COLO829 (cell line): ENCODE measurements at regions not wholly inside any gene's neighbourhood (a gene's known extent, or its start where the extent isn't known, plus 50 kb on each side); places are given as distances from the start of the nearest gene placed in this dataset.
A peak's percentile ranks its signal among the peaks of the same experiment; 100 is the strongest.

Source experiments
- DNase-seq: peaks from one replicate; pipeline ENCODE4 v3.0.0; 2012; ENCODE audit warnings: low spot score

GRCh38 chr11:19595840-19596751 is 116.5 kb upstream of the NAV2 start:
- DNase-seq: no peak

DNA sequence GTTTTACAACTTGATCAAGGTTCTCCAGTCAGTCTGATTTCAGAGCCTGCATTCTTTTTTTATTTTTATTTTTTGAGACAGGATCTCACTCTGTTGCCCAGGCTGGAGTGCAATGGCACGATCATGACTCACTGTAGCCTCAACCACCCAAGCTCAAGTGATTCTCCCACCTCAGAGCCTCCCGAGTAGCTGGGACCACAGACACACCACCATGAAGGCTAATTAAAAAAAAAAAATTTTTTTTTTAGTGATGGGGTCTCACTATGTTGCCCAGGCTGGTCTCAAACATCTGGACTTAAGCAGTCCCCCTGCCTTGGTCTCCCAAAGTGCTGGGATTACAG is 117.2 kb upstream of the NAV2 start:
- no peak for DNase-seq

- DNase-seq: no peak
These were observed 118.3 kb upstream of the NAV2 start for GRCh38 chr11:19594326-19594725.

DNA sequence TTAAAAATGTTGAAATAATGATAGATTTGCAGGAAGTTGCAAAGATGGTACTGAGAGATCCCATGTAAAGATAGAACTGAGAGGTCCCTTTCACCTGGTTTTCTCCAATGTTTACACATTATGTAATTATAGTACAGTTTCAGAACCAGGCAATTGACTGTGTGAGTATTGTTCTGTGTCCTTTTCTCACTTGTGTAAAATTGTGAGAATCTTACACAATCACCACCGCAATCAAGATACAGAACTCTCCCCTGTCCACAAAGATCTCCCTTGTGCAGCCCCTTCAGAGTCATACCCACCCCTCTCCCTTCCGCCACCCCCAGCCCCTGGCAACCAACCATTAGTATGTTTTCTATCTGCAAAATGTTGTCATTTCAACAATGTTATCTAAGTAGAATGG is 119.8 kb upstream of the NAV2 start:
- DNase-seq: no peak

DNA sequence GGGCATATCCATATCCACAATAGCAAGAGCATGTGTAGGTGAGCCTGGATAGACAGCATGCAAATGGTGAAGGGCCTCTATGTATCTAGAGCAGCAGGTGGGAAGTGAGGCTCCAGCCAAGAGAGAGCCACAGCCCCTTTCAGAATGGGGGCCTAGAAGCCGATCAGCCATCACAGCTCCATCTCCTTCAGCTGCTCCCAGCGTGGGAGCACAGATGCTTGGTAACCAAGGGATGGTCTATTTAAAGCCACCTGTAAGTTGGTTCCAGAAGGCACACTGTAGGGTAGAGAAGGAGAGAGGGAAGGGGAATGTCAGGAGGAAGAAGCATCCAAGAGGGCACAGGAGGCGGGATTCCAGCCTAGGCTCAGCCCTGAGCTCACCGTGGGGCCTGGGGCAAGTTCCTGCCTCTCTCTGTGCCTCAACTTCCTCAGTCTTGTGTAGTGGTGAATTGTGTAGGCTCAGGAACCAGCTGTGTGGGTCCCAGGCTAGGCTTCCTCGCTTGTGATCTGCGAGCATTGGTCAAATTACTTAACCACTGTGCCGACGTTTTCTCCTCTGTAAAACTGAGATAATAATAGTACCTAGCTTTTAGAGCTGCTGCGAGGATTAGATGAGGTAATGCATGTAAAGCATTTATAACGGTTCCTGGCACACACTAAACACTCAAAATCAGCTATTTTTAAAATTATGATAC is 122.9 kb upstream of the NAV2 start:
- no peak for DNase-seq

DNA sequence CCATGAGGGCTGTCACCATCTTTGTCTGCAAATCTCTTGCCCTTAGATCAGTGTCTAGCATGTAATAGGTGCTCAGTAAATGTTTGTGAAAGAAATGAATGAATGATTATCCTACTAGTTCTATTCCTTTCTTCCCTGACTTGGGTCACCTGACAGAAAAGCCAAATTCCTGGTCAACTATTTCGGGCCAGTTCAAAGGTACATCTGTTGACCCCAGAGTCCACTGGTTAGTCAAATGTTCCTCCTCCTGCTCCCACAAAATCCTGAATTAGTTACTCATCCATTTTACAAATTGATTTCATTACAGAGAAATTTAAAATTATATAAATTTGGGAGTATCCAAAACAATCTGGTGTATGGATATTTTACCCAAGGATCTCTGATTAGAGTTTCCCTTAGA is 124.7 kb upstream of the NAV2 start:
- no peak for DNase-seq

DNA sequence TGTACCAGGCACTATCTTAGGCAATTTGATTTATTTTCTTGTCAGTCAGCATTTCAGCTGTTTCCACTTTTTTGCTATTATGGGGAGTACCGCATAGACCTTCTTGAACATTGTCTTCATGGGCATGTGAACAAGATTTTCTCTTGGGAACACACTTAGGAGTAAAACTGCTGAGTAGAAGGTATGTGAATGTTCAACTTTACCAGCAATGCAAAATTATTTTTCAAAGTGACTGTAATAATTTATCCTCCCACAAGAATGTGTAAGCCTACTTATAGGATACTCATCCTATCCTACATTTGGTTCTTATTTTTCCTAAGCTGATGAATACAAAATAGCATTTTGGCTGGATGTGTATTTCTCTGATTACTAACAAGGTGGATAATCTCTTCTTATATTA is 132.0 kb upstream of the NAV2 start:
- no peak for DNase-seq

DNA sequence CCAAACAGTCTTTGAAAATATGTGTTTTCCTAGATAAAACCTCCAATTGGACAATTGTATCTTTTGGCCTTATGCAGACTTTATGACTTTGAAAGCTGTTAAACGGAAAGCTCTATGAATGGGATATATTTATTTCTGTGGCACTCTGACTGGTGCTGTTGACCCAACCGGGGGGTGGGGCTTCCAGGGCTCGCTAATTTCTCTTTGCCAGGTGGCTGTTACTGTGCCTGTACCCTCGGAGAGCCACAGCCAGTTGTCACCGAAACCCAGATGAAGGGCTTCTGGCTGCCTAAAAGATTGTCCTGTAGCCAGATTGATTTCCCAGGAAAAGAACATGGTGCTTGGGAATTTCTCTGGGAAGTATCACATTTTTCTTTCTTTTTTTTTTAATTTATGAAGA is 132.7 kb upstream of the NAV2 start:
- no peak for DNase-seq

DNA sequence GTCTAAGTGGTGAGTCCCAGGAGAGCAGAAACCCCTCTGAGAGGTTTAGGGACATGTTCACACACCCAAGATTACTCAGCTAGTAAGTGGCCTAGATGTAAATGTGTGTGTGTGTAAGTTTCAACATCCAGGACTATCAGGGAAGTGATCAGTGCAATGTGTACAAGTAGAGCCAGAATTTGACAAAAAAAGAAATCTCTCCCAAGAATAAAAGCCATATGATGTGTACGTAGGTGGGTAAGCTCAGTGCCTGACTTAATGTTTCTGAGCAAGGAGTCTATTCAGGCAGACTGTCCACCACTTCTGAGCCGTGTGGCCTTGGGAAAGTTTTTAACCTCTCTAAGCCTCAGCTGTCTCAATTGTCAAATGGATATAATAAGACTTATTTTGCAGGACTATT is 133.8 kb upstream of the NAV2 start:
- DNase-seq: no peak

GRCh38 chr11:19577976-19578619 is 134.5 kb upstream of the NAV2 start:
- no peak for DNase-seq

GRCh38 chr11:19577391-19577975 is 135.2 kb upstream of the NAV2 start:
- no peak for DNase-seq

DNA sequence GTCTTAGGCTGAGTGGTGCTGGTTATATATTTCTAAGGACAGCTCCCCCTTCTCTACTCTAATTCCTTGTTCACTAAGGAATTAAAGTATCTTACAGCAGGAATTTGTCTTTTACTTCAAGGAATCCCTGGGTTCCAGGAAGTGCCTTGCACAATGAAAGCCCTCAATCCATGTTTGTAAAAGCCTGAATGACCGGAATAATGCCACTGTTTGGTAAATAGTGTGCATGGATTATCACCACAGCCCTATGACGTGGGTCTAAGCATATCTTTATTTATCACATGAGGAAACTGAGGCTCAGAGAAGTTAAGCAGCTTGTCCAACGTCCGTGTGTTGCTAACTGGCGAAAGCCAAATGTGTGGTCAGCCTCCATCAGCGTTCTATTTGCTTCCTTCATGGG is 135.7 kb upstream of the NAV2 start:
- DNase-seq: no peak

DNA sequence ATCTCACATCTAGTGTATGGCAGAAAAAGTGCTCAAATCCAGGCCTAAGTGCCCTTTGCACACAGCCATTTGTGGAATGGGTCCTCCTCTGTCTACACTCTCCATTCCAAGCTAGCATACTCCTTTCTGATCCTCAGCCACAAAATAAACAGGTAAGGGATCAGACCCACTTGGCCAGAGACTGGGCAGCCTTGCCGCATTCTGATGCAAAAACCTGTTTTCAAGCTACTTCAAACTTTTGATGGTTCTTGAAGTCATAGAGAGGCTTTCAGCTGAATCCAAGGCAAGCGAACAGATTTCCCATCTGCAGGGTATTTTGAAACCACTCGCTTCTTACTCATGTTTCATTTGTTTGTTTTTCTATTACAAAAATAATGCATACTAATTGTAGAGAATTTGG is 136.6 kb upstream of the NAV2 start:
- no peak for DNase-seq

- DNase-seq: no peak
These were observed 137.7 kb upstream of the NAV2 start for GRCh38 chr11:19574916-19575315.

- DNase-seq: no peak
These were observed 139.0 kb upstream of the NAV2 start for GRCh38 chr11:19573666-19574065.

DNA sequence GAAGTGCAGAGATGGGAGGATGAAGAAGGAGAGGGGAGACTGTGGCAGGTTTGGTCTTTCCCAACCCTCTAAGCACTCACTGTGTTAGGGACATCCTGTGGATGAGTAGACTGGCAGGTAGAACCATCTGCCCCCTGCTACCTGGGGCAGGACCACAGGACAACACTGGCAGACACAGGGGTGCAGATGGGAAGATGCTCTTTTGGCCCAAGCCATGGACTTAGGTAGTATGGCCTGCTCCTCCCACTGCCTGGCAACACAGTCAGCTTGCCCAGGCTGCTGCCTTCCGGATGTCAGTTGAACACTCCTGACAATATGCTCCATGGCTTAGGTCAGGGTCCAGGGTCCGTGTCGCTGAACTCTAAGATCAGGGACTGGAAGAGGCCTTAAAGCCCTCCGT is 140.7 kb upstream of the NAV2 start:
- DNase-seq: no peak

DNA sequence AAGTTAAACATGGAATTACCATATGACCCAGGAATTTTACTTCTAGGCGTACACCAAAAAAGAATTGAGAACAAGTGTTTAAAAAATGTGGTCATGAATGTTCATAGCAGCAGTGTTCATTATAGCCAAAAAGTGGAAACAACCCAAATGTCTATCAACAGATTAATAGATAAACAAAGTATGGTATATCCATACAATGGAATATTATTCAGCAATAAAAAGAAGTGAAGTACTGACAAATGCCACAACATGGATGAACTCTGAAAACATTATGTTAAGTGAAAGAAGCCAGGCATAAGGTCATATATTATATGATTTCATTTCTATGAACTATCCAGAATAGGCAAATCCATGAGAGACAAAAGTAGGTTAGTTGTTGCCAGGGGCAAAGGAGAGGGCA is 141.7 kb upstream of the NAV2 start:
- DNase-seq: no peak

DNA sequence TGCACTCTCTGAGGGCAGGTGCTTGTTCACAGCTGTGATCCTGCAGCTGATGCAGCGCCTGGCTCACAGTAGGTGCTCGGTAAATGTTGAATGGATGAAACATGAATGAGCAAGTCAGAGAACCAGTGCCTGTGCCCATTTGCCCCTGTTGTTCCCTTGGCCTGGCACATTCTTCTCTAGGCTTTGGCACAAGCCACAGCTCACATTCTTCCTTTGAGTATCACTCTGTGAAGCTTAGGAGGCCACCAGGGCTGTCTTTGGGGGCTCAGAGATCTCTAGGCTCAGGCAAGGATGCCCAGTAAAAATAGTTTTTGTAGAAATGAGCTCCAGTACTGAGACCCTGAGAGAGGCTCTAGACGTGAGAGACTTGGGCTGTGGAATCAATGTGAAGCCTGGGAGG is 144.6 kb upstream of the NAV2 start:
- DNase-seq: no peak

- DNase-seq: no peak
These were observed 145.9 kb upstream of the NAV2 start for GRCh38 chr11:19566583-19567379.

- no peak for DNase-seq
These were observed 147.0 kb upstream of the NAV2 start for GRCh38 chr11:19565639-19566038.

DNA sequence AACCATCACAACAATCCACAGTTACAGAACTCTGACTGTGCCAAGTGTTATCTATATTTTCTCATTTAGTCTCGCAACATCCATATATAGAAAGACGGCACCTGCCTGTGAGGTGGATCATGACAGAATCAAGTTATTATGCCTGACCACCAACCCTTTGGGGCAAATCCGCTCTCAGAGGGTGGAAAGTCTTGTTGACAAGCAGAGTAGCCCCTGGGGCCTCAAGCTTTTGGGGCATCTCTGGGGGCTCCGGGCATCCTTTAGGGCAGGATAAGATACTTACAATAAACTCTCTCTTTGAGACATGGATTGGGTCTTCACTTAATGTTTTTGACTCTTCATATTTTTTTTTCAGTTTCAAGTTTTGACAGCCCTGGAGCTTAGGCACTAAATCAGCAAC is 150.5 kb upstream of the NAV2 start:
- no peak for DNase-seq

GRCh38 chr11:19561011-19561410 is 151.6 kb upstream of the NAV2 start:
- peak; percentile 71 for DNase-seq
